Fibroblast of lung (primary cell): ENCODE measurements at regions not wholly inside any gene's neighbourhood (a gene's known extent, or its start where the extent isn't known, plus 50 kb on each side); places are given as distances from the start of the nearest gene placed in this dataset.

Experiments
- CTCF ChIP-seq, 2 donors: IDR thresholded peaks in 1 of 2; conservative IDR thresholded peaks in 1 of 2; 1 replicate in 1 of 2; 2 replicates in 1 of 2; pipeline ENCODE4 v1.5.1; 2011 to 2012; ENCODE audit warnings: low read length in 2 of 2, control low read depth in 1 of 2, inconsistent platforms in 1 of 2, low read depth in 1 of 2, mild to moderate bottlenecking in 1 of 2
- EZH2 ChIP-seq: IDR thresholded peaks from 2 replicates; pipeline ENCODE4 v1.5.1; 2012; ENCODE audit warnings: low read length, control low read depth, mild to moderate bottlenecking; ENCODE audit errors: missing control alignments

DNA sequence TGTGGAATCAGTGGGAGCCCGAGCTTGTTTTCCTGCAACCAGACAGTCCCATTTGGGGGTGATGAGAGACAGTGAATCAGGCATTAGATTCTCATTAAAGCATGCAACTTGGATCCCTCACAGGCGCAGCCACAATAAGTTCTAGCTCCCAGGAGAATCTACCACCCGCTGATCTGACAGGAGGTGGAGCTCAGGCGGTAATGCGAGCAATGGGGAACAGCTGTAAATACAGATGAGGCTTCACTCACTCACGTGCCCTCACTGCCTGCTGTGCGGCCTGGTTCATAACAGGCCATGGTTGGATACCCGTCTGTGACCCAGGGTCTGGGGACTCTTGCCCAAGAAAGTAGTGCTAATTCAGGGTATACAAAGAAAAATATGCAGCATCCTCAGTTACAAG lies 144.8 kb upstream of the RGPD4 start:
- no peak for TF ChIP-seq CTCF (conservative IDR thresholded peaks at IDR 0.05 in 1 of 2, IDR thresholded peaks at IDR 0.05 in 1 of 2; ENCODE audit: low read depth in 1 of 2, low read length in 2 of 2)
- TF ChIP-seq EZH2 = no peak
